ENCODE measurements at regions not wholly inside any gene's neighbourhood (a gene's known extent, or its start where the extent isn't known, plus 50 kb on each side); places are given as distances from the start of the nearest gene placed in this dataset.
"Not testable (repeated sequence)": the region's sequence is repeated elsewhere in the genome, so short reads cannot be mapped to it uniquely, and the experiment has no call there.

GRCh38 chr11:104774578-104774977 lies 123.7 kb downstream of the CASP12 start:
- no peak for DNase-seq

- DNase-seq = peak in 2 of 3 experiments; percentile 13 to 64
Measured at GRCh38 chr11:104772806-104773241, 125.4 kb downstream of the CASP12 start.

GRCh38 chr11:104771763-104772162 lies 126.5 kb downstream of the CASP12 start:
- DNase-seq = peak in 2 of 3 experiments; percentile 9 to 38

- DNase-seq = not testable (repeated sequence)
Measured at GRCh38 chr11:104771046-104771445, 127.2 kb downstream of the CASP12 start.

- no peak for DNase-seq
Measured at GRCh38 chr11:104765401-104766095, 132.7 kb downstream of the CASP12 start.

- DNase-seq = peak in 1 of 3 experiments; percentile 9
Measured at GRCh38 chr11:104764710-104765045, 133.6 kb downstream of the CASP12 start.

GRCh38 chr11:104763930-104764709 lies 134.1 kb downstream of the CASP12 start:
- no peak for DNase-seq

- DNase-seq = no peak
Measured at GRCh38 chr11:104761511-104761910, 136.7 kb downstream of the CASP12 start.

GRCh38 chr11:104759464-104759863 lies 138.8 kb downstream of the CASP12 start:
- DNase-seq = no peak

GRCh38 chr11:104738918-104739317 lies 159.3 kb downstream of the CASP12 start:
- DNase-seq = no peak

GRCh38 chr11:104738208-104738607 lies 160.1 kb downstream of the CASP12 start:
- no peak for DNase-seq

GRCh38 chr11:104736502-104736901 lies 161.8 kb downstream of the CASP12 start:
- DNase-seq = peak in 1 of 3 experiments; percentile 32

- no peak for DNase-seq
Measured at GRCh38 chr11:104734998-104735397, 163.3 kb downstream of the CASP12 start.

- no peak for DNase-seq
Measured at GRCh38 chr11:104731890-104732289, 166.4 kb downstream of the CASP12 start.

- DNase-seq = no peak
Measured at GRCh38 chr11:104728927-104729326, 169.3 kb downstream of the CASP12 start.

GRCh38 chr11:104727768-104728167 lies 170.5 kb downstream of the CASP12 start:
- DNase-seq = no peak

- no peak for DNase-seq
Measured at GRCh38 chr11:104727095-104727494, 171.2 kb downstream of the CASP12 start.

- no peak for DNase-seq
Measured at GRCh38 chr11:104725796-104726408, 172.4 kb downstream of the CASP12 start.

GRCh38 chr11:104713401-104713800 lies 184.9 kb downstream of the CASP12 start:
- DNase-seq = no peak

- DNase-seq = peak in 1 of 3 experiments; percentile 15
Measured at GRCh38 chr11:104705490-104706190, 192.6 kb downstream of the CASP12 start.

GRCh38 chr11:104704888-104705287 lies 193.4 kb downstream of the CASP12 start:
- no peak for DNase-seq

- no peak for DNase-seq
Measured at GRCh38 chr11:104704146-104704830, 194.0 kb downstream of the CASP12 start.

GRCh38 chr11:104700609-104701008 lies 197.7 kb downstream of the CASP12 start:
- DNase-seq = no peak
